H1 (cell line): ENCODE measurements at regions not wholly inside any gene's neighbourhood (a gene's known extent, or its start where the extent isn't known, plus 50 kb on each side); places are given as distances from the start of the nearest gene placed in this dataset.

ENCODE experiments used
- CTCF ChIA-PET: fragments of 300-600 bp; sonication (Branson Sonifier 250); formaldehyde crosslinking; loops from one replicate; lab custom pipeline; 2021; ENCODE audit not compliant: partially characterized antibody; lab: Charles Lee
- POLR2A ChIA-PET: fragments of 300-600 bp; sonication (Branson Sonifier 250); formaldehyde crosslinking; loops from one replicate; lab custom pipeline; 2021; ENCODE audit warnings: inconsistent platforms; ENCODE audit not compliant: partially characterized antibody; lab: Charles Lee
- DNase-seq, 2 experiments: peaks; one replicate each; pipeline versions ENCODE4 v3.0.0 to v3.0.0-alpha.2; 2010 to 2022; ENCODE audit warnings: low spot score in 2 of 2, low read depth in 1 of 2, mixed read lengths in 1 of 2
- FAIRE-seq: peaks from 2 replicates; lab custom pipeline; 2011; peaks lifted over from hg19 to GRCh38; lab: Jason Lieb, UNC
- H2AFZ ChIP-seq: 2 replicates; pipeline ENCODE4 v1.8.1; 2012; ENCODE audit warnings: low read length, inconsistent platforms
- H2AK5ac ChIP-seq: 2 replicates; pipeline ENCODE4 v1.6.1; 2013; ENCODE audit warnings: low read depth, low read length
- H2BK120ac ChIP-seq: replicated peaks from 2 replicates; pipeline ENCODE3; 2013; ENCODE audit warnings: low read depth, low read length, inconsistent platforms
- H2BK12ac ChIP-seq: 2 replicates; pipeline ENCODE4 v1.6.1; 2013; ENCODE audit warnings: low read depth, low read length
- H2BK15ac ChIP-seq: 2 replicates; pipeline ENCODE4 v1.6.1; 2013; ENCODE audit warnings: low read length
- H2BK20ac ChIP-seq: 2 replicates; pipeline ENCODE4 v1.6.1; 2013; ENCODE audit warnings: low read length
- H2BK5ac ChIP-seq: 2 replicates; pipeline ENCODE4 v1.6.1; 2013; ENCODE audit warnings: low read depth, low read length
- H3K14ac ChIP-seq: 2 replicates; pipeline ENCODE4 v1.6.1; 2013; ENCODE audit warnings: inconsistent platforms; ENCODE audit not compliant: insufficient read length
- H3K18ac ChIP-seq: 2 replicates; pipeline ENCODE4 v1.6.1; 2013; ENCODE audit warnings: low read length; ENCODE audit errors: extremely low read depth
- H3K23ac ChIP-seq: 2 replicates; pipeline ENCODE4 v1.6.1; 2013; ENCODE audit warnings: inconsistent platforms; ENCODE audit not compliant: insufficient read length
- H3K23me2 ChIP-seq: 2 replicates; pipeline ENCODE4 v1.6.1; 2013; ENCODE audit warnings: low read depth, low read length
- H3K27ac ChIP-seq: 2 replicates; pipeline ENCODE4 v1.6.1; 2011; ENCODE audit warnings: low read depth, low read length, inconsistent platforms
- H3K27me3 ChIP-seq, 4 experiments: replicated peaks in 1 of 4; 1 replicate in 1 of 4; 2 replicates in 3 of 4; pipeline versions ENCODE4 v1.6.1 to v1.8.1; 2011 to 2013; ENCODE audit warnings: low read length in 3 of 4, mild to moderate bottlenecking in 3 of 4, inconsistent platforms in 2 of 4, mixed read lengths in 2 of 4, moderate library complexity in 1 of 4; ENCODE audit not compliant: control insufficient read depth in 3 of 4, insufficient read depth in 3 of 4; ENCODE audit errors: extremely low read depth in 1 of 4
- H3K36me3 ChIP-seq, 4 experiments: 2 replicates each; pipeline versions ENCODE4 v1.6.1 to v1.8.1; 2011 to 2013; ENCODE audit warnings: mild to moderate bottlenecking in 4 of 4, low read length in 3 of 4, moderate library complexity in 2 of 4, control low read depth in 1 of 4, inconsistent platforms in 1 of 4; ENCODE audit not compliant: insufficient read depth in 4 of 4, control insufficient read depth in 2 of 4
- H3K4ac ChIP-seq: replicated peaks from 2 replicates; pipeline ENCODE3; 2013; ENCODE audit warnings: low read length, low read depth, mixed read lengths, inconsistent platforms; ENCODE audit not compliant: insufficient read length
- H3K4me1 ChIP-seq, 4 experiments: replicated peaks in 1 of 4; 1 replicate in 1 of 4; 2 replicates in 3 of 4; pipeline versions ENCODE4 v1.6.1 to v1.8.1; 2011 to 2013; ENCODE audit warnings: low read length in 3 of 4, inconsistent platforms in 2 of 4, mixed read lengths in 1 of 4; ENCODE audit not compliant: insufficient read depth in 4 of 4, control insufficient read depth in 3 of 4
- H3K4me2 ChIP-seq, 2 experiments: 2 replicates each; pipeline versions ENCODE4 v1.6.1 to v1.8.1; 2011 to 2013; ENCODE audit warnings: low read depth in 2 of 2, low read length in 2 of 2, control low read depth in 1 of 2, inconsistent platforms in 1 of 2, mild to moderate bottlenecking in 1 of 2; ENCODE audit not compliant: insufficient read depth in 1 of 2
- H3K4me3 ChIP-seq, 4 experiments: fragments of 200-600, 300-600 bp in 1 of 4; sonication (generic), shearing (Covaris generic), sonication (Bioruptor Twin) in 1 of 4; 2 replicates each; pipeline versions ENCODE4 v1.5.1 to v1.8.1; 2011 to 2016; ENCODE audit warnings: low read length in 4 of 4, low read depth in 3 of 4, control low read depth in 2 of 4, inconsistent platforms in 2 of 4, mild to moderate bottlenecking in 2 of 4, mixed read lengths in 1 of 4, moderate library complexity in 1 of 4; ENCODE audit not compliant: insufficient read depth in 2 of 4; ENCODE audit errors: extremely low read depth in 1 of 4
- H3K56ac ChIP-seq: replicated peaks from 2 replicates; pipeline ENCODE3; 2013; ENCODE audit warnings: low read depth, mild to moderate bottlenecking, mixed read lengths, low read length, inconsistent platforms; ENCODE audit not compliant: insufficient read length
- H3K79me1 ChIP-seq: 2 replicates; pipeline ENCODE4 v1.6.1; 2013; ENCODE audit warnings: low read depth, low read length, control low read depth
- H3K79me2 ChIP-seq, 2 experiments: 2 replicates each; pipeline versions ENCODE4 v1.6.1 to v1.8.1; 2012 to 2013; ENCODE audit warnings: low read length in 2 of 2, mild to moderate bottlenecking in 2 of 2, inconsistent platforms in 1 of 2; ENCODE audit not compliant: insufficient read depth in 2 of 2, control insufficient read depth in 1 of 2
- H3K9ac ChIP-seq, 4 experiments: replicated peaks in 1 of 4; 1 replicate in 1 of 4; 2 replicates in 3 of 4; pipeline versions ENCODE4 v1.6.1 to v1.8.1; 2011 to 2013; ENCODE audit warnings: low read depth in 3 of 4, low read length in 3 of 4, control low read depth in 2 of 4, mild to moderate bottlenecking in 2 of 4, moderate library complexity in 2 of 4, inconsistent platforms in 1 of 4; ENCODE audit errors: extremely low read depth in 1 of 4
- H3K9me3 ChIP-seq, 2 experiments: 2 replicates each; pipeline versions ENCODE4 v1.6.1 to v1.8.1; 2012 to 2013; ENCODE audit warnings: mild to moderate bottlenecking in 2 of 2, moderate library complexity in 2 of 2, control low read depth in 1 of 2, inconsistent platforms in 1 of 2, low read depth in 1 of 2, low read length in 1 of 2, mixed read lengths in 1 of 2; ENCODE audit not compliant: insufficient read depth in 2 of 2
- H4K20me1 ChIP-seq, 2 experiments: replicated peaks in 1 of 2; 2 replicates each; pipeline versions ENCODE3 to v1.8.1; 2011 to 2013; ENCODE audit warnings: inconsistent platforms in 2 of 2, low read length in 2 of 2, mild to moderate bottlenecking in 1 of 2; ENCODE audit not compliant: insufficient read depth in 2 of 2, control insufficient read depth in 1 of 2
- H4K5ac ChIP-seq: 2 replicates; pipeline ENCODE4 v1.6.1; 2013; ENCODE audit warnings: low read length, low read depth, mixed read lengths, inconsistent platforms; ENCODE audit not compliant: insufficient read length
- H4K8ac ChIP-seq: 2 replicates; pipeline ENCODE4 v1.8.0; 2013; ENCODE audit warnings: mild to moderate bottlenecking, moderate library complexity, low read length, inconsistent platforms; ENCODE audit not compliant: insufficient read depth; ENCODE audit errors: extremely low read depth
- H4K91ac ChIP-seq: replicated peaks from 2 replicates; pipeline ENCODE3; 2013; ENCODE audit warnings: low read length, mixed read lengths, inconsistent platforms; ENCODE audit not compliant: insufficient read length
- CEBPB ChIP-seq: IDR thresholded peaks from 2 replicates; pipeline ENCODE4 v1.6.1; 2012; ENCODE audit warnings: low read depth, low read length
- CTCF ChIP-seq, 3 experiments: IDR thresholded peaks; 1 replicate in 2 of 3; 2 replicates in 1 of 3; pipeline versions ENCODE4 v1.5.1 to v1.6.1; 2011; ENCODE audit warnings: low read length in 3 of 3, mild to moderate bottlenecking in 3 of 3, inconsistent platforms in 2 of 3, low read depth in 1 of 3, moderate library complexity in 1 of 3; ENCODE audit not compliant: insufficient read depth in 1 of 3; ENCODE audit errors: control extremely low read depth in 1 of 3
- E2F6 ChIP-seq: IDR thresholded peaks from 2 replicates; pipeline ENCODE4 v1.6.1; 2012; ENCODE audit warnings: inconsistent platforms
- GABPA ChIP-seq: IDR thresholded peaks from 2 replicates; pipeline ENCODE4 v1.6.1; 2011; ENCODE audit warnings: mild to moderate bottlenecking, low read length, moderate library complexity, borderline replicate concordance; ENCODE audit not compliant: insufficient read depth
- HDAC6 ChIP-seq: IDR thresholded peaks from one replicate; pipeline ENCODE4 v1.7.1; 2012; ENCODE audit warnings: low read depth, mild to moderate bottlenecking, inconsistent platforms, low read length, moderate library complexity
- JUND ChIP-seq: IDR thresholded peaks from 2 replicates; pipeline ENCODE4 v1.6.1; 2011; ENCODE audit warnings: mild to moderate bottlenecking, improper control_type of control experiment, low read length
- RBBP5 ChIP-seq: IDR thresholded peaks from 2 replicates; pipeline ENCODE4 v1.7.1; 2012; ENCODE audit warnings: low read depth, mild to moderate bottlenecking, inconsistent platforms, low read length, moderate library complexity, borderline replicate concordance
- TAF7 ChIP-seq: optimal IDR thresholded peaks from 2 replicates; pipeline ENCODE3; 2011; ENCODE audit warnings: low read depth, mild to moderate bottlenecking, inconsistent platforms, low read length, moderate library complexity, borderline replicate concordance
- TCF12 ChIP-seq: IDR thresholded peaks from 2 replicates; pipeline ENCODE4 v1.6.1; 2011; ENCODE audit warnings: low read depth, mild to moderate bottlenecking, low read length
- WGBS, 2 experiments: shearing (Covaris generic) in 1 of 2; methylation state at CpG; one replicate each; pipeline versions ENCODE4 v1.1.6 to v1.1.7; 2013 to 2015; ENCODE audit warnings: low lambda C conversion rate in 2 of 2, mixed read lengths in 2 of 2, inconsistent platforms in 1 of 2, low coverage in 1 of 2, missing lambda C conversion rate in 1 of 2; ENCODE audit not compliant: insufficient replicate concordance in 2 of 2, insufficient coverage in 1 of 2, insufficient read length in 1 of 2; ENCODE audit errors: extremely low coverage in 1 of 2, missing lambda C conversion rate in 1 of 2; 5-methylcytosine and 5-hydroxymethylcytosine counted together
- TF ChIP-seq, protein P1 (sequence below): IDR thresholded peaks from 2 replicates; pipeline ENCODE4 v1.6.1; 2012; ENCODE audit warnings: low read length, inconsistent platforms

DNA sequence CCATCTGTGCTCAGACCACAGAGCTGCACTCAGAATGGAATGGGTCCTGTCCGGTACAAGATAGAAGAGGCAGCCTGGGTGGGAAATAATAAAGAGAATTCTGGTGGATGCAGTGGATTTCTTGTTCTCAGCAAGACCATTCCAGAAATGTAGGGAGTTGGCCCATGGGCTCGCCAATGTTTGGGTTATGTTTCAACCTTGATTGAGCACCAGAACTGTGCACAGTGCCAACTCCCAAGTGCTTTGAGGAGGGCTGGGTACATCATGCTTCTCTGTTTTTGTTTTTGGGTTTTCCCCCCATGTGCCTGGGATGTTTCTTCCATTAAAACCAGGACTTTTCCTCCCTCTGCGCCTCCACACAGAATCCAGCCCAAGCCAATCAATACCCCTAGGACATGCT is 304.1 kb downstream of the TNS1 start:
- H3K9ac ChIP-seq: no peak overlapping the region
- no peaks in the 10 kb centered on the region for H3K4me1 ChIP-seq
- H3K4ac ChIP-seq: no peak overlapping the region
- 78% methylated on average over 3 of the region's 3 CpGs; no CpG with 5 or more reads in 1 of the 2 experiments for WGBS, 2 experiments
- no peaks in the 10 kb centered on the region; the same call in 1 of the 2 replicates for H3K23me2 ChIP-seq
- H3K79me2 ChIP-seq: no peaks in the 10 kb centered on the region
- H3K4me2 ChIP-seq: no peak overlapping the region
- H3K23ac ChIP-seq: no peak overlapping the region
- H2BK5ac ChIP-seq: no peak overlapping the region
- no peak overlapping the region for H2BK20ac ChIP-seq
- DNase-seq: no peak
- H4K20me1 ChIP-seq: no peaks in the 10 kb centered on the region
- no peak overlapping the region for H2AFZ ChIP-seq
- H3K79me1 ChIP-seq: no peaks in the 10 kb centered on the region
- H3K56ac ChIP-seq: no peak overlapping the region
- H4K5ac ChIP-seq: no peak overlapping the region
- no peak overlapping the region for H4K8ac ChIP-seq
- no peak overlapping the region for H2AK5ac ChIP-seq
- H3K14ac ChIP-seq: no peak overlapping the region
- H4K91ac ChIP-seq: no peak overlapping the region
- no peak overlapping the region for H3K4me3 ChIP-seq
- no peak overlapping the region for H3K27ac ChIP-seq
- H2BK12ac ChIP-seq: no peak overlapping the region
- H3K9me3 ChIP-seq: no peaks in the 10 kb centered on the region; a peak in 1 of 4 replicates
- no peak overlapping the region for H3K18ac ChIP-seq
- no peaks in the 10 kb centered on the region; a peak in 1 of 7 replicates for H3K27me3 ChIP-seq
- ChIA-PET CTCF (no interaction called here), POLR2A (no interaction called here)
- H2BK120ac ChIP-seq: no peak overlapping the region
- H3K36me3 ChIP-seq: no peaks in the 10 kb centered on the region
- FAIRE-seq: no peak
- H2BK15ac ChIP-seq: no peak overlapping the region
- TF ChIP-seq CEBPB (no peak), TCF12 (no peak), E2F6 (no peak), JUND (no peak), RBBP5 (no peak), GABPA (no peak), CTCF (IDR thresholded peaks at IDR 0.05; ENCODE audit: control extremely low read depth in 1 of 3, insufficient read depth in 1 of 3, low read depth in 1 of 3, low read length in 3 of 3) (no peak), HDAC6 (no peak), TAF7 (no peak)
- TF ChIP-seq, protein P1, sequence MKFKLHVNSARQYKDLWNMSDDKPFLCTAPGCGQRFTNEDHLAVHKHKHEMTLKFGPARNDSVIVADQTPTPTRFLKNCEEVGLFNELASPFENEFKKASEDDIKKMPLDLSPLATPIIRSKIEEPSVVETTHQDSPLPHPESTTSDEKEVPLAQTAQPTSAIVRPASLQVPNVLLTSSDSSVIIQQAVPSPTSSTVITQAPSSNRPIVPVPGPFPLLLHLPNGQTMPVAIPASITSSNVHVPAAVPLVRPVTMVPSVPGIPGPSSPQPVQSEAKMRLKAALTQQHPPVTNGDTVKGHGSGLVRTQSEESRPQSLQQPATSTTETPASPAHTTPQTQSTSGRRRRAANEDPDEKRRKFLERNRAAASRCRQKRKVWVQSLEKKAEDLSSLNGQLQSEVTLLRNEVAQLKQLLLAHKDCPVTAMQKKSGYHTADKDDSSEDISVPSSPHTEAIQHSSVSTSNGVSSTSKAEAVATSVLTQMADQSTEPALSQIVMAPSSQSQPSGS: no peak
